Neural crest cell (in vitro differentiated cells): ENCODE measurements at regions not wholly inside any gene's neighbourhood (a gene's known extent, or its start where the extent isn't known, plus 50 kb on each side); places are given as distances from the start of the nearest gene placed in this dataset.

Experiments
- DNase-seq: peaks from one replicate; pipeline ENCODE4 v3.0.0; 2021; ENCODE audit warnings: low read depth, mixed read lengths, low spot score
- H3K27ac Mint-ChIP-seq: one replicate; pipeline ENCODE4 v1.8.0; 2021; ENCODE audit warnings: mild to moderate bottlenecking, mixed read lengths; ENCODE audit not compliant: unreplicated experiment
- H3K27me3 Mint-ChIP-seq: 2 replicates; pipeline ENCODE4 v1.8.0; 2021; ENCODE audit warnings: low read depth, mild to moderate bottlenecking, mixed read lengths
- H3K36me3 Mint-ChIP-seq: 2 replicates; pipeline ENCODE4 v1.8.0; 2021; ENCODE audit warnings: low read depth, mild to moderate bottlenecking, mixed read lengths
- H3K4me1 Mint-ChIP-seq: 2 replicates; pipeline ENCODE4 v1.8.0; 2021; ENCODE audit warnings: mixed read lengths
- H3K4me3 Mint-ChIP-seq: one replicate; pipeline ENCODE4 v1.8.0; 2021; ENCODE audit warnings: mild to moderate bottlenecking, mixed read lengths
- H3K9me3 Mint-ChIP-seq: 2 replicates; pipeline ENCODE4 v1.8.0; 2021; ENCODE audit warnings: mixed read lengths
- CTCF ChIP-seq: fragments of 200-600 bp; sonication (generic); conservative IDR thresholded peaks from 2 replicates; pipeline ENCODE4 v1.5.0; 2021; ENCODE audit warnings: antibody characterized with exemption, mild to moderate bottlenecking

GRCh38 chr18:44130376-44130942 is 550.2 kb upstream of the SETBP1 start:
- DNase-seq = peak; percentile 34
- peaks cover 3% of the 10 kb centered on the region for H3K4me1 Mint-ChIP-seq
- no peaks in the 10 kb centered on the region for H3K9me3 Mint-ChIP-seq
- peak; percentile 82 for TF ChIP-seq CTCF
- no peaks in the 10 kb centered on the region for H3K27me3 Mint-ChIP-seq
- no peak overlapping the region for H3K4me3 Mint-ChIP-seq
- H3K27ac Mint-ChIP-seq = no peak overlapping the region
- H3K36me3 Mint-ChIP-seq = no peaks in the 10 kb centered on the region

GRCh38 chr18:44133483-44133882 is 547.2 kb upstream of the SETBP1 start:
- no peak overlapping the region for H3K27ac Mint-ChIP-seq
- no peak for DNase-seq
- no peaks in the 10 kb centered on the region for H3K27me3 Mint-ChIP-seq
- peaks cover 3% of the 10 kb centered on the region for H3K36me3 Mint-ChIP-seq
- peaks cover 3% of the 10 kb centered on the region for H3K4me1 Mint-ChIP-seq
- no peak for TF ChIP-seq CTCF
- H3K4me3 Mint-ChIP-seq = no peak overlapping the region
- peaks cover 10% of the 10 kb centered on the region for H3K9me3 Mint-ChIP-seq

- Mint-ChIP-seq H3K27ac (no peak overlapping the region), H3K4me3 (no peak overlapping the region), H3K4me1 (peaks cover 3% of the 10 kb centered on the region), H3K36me3 (peaks cover 3% of the 10 kb centered on the region), H3K9me3 (peaks cover 10% of the 10 kb centered on the region), H3K27me3 (no peaks in the 10 kb centered on the region)
- DNase-seq = no peak
- no peak for TF ChIP-seq CTCF
Observed at GRCh38 chr18:44134447-44134846, 546.2 kb upstream of the SETBP1 start.

- no peak for TF ChIP-seq CTCF
- no peaks in the 10 kb centered on the region for H3K27me3 Mint-ChIP-seq
- DNase-seq = no peak
- no peak overlapping the region for H3K27ac Mint-ChIP-seq
- H3K9me3 Mint-ChIP-seq = peaks cover 10% of the 10 kb centered on the region
- H3K36me3 Mint-ChIP-seq = peaks cover 3% of the 10 kb centered on the region
- H3K4me1 Mint-ChIP-seq = no peaks in the 10 kb centered on the region
- H3K4me3 Mint-ChIP-seq = no peak overlapping the region
Observed at GRCh38 chr18:44135741-44136140, 544.9 kb upstream of the SETBP1 start.

- no peak for TF ChIP-seq CTCF
- Mint-ChIP-seq H3K27me3 (no peaks in the 10 kb centered on the region), H3K27ac (no peak overlapping the region), H3K4me1 (no peaks in the 10 kb centered on the region), H3K9me3 (peaks cover 10% of the 10 kb centered on the region), H3K36me3 (peaks cover 3% of the 10 kb centered on the region), H3K4me3 (no peak overlapping the region)
- DNase-seq = no peak
Observed at GRCh38 chr18:44136326-44136725, 544.4 kb upstream of the SETBP1 start.
